Stimulated activated CD8-positive, alpha-beta memory T cell treated with anti-CD3 and anti-CD28 coated beads, Interleukin-4, amount 100 ng/mL, for 1 hour (primary cell): ENCODE measurements at regions not wholly inside any gene's neighbourhood (a gene's known extent, or its start where the extent isn't known, plus 50 kb on each side); places are given as distances from the start of the nearest gene placed in this dataset.

ENCODE experiments used
- DNase-seq, 2 donors: peaks; one replicate each; pipeline ENCODE4 v3.0.0-alpha.2; 2020; ENCODE audit warnings: low read depth in 2 of 2, low spot score in 1 of 2

DNA sequence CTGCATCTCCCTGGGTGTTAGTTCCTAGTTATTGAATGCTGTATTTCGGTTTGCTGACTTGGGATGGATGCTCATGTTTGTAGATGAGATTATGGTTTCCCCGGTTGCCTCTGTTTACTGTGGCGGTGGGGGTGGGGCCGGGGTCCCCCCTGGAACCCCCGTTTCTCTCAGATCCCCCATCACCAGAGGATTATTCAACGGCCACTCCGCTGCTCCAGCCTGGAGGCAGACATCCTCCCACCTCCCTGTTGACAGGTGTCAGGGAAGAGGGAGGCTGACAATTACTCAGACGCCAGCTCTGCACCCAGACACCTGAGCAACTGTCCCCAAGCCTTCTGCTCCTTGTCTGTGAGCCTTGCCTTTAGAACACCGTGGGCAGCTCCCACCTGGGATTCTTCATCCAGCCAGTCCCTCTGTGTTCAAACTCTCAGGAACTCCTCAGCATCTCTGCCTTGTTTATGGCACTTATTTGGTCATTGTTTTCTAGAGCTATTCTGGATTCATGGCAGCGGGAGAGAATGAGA is 95.9 kb upstream of the PRR20G start:
- no peak for DNase-seq

DNA sequence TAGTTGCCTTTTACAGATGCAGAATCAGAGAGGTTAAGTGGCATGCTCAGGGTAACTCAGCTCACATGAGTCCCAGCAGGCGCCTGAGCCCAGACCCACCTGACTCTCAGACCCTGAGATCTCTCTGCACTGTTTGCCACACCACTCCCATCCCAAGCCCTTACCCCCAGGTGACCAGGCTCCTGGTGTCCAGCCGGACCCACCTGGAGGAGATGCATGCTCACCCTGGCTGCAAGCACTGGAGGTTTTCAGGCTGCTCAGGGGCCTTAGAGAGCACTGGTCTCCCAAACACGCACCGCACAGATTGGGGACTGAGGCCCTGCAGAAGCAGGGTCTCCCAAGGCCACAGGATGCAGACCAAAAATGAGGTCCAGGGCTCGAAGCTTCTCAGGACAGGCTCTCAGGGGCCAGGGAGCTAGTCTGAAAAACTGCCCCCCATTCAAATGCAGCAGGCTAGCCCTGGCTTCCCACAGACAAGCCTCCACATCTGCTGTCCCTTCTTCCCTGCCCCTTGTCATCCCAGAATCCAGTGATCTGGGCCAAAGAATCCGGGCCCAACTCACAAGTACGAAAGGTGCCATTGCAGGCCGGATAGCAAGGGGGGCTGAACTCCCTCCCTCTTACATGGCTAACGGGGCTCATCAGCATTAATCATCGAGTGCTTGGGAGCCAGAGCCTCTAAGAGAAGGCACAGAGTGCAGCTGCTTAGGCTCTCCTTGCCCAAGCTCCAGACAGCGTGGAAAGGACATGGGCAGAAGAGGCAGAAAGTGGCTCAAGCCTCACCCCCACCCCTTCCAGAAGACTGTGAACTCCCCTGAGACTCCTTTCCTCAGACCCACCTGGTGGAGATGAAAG is 90.2 kb upstream of the PRR20G start:
- no peak for DNase-seq

DNA sequence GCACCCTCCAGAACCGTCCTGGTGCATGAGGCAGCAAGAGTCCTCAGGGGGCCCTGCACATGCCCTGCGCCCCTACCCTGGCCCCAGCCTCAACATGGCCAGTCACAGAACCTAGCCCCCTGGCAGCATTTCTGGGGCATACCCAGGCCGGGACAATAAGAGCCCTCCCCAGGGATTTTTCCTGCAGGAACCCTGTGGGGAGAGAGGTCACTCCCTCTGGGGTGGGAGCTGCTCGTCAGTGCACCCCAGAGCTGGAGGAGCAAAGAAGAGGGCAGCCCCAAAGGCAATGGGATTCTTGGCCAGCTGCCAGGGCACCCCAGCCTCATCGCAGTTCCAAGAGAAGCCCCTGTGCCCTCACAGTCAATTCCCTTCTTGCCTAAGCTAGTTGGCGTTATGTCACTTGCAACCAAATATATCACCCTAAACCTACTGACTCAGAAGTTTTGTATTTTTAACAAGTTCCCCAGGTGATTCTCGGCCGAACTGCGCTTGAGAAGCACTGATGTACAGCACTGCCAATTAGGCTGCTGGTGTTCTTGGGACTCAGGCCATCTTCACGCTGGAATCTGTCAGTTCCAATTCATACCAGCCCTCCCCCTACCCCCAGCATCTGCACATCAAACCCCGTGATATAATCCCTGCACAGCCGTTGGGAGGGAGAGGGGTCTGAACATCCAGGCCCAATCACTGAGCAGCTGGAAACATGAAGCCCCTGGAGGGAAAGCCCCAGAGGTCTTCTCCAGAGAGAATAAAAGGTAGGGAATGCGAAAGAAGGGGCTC is 87.5 kb upstream of the PRR20G start:
- DNase-seq = no peak

DNA sequence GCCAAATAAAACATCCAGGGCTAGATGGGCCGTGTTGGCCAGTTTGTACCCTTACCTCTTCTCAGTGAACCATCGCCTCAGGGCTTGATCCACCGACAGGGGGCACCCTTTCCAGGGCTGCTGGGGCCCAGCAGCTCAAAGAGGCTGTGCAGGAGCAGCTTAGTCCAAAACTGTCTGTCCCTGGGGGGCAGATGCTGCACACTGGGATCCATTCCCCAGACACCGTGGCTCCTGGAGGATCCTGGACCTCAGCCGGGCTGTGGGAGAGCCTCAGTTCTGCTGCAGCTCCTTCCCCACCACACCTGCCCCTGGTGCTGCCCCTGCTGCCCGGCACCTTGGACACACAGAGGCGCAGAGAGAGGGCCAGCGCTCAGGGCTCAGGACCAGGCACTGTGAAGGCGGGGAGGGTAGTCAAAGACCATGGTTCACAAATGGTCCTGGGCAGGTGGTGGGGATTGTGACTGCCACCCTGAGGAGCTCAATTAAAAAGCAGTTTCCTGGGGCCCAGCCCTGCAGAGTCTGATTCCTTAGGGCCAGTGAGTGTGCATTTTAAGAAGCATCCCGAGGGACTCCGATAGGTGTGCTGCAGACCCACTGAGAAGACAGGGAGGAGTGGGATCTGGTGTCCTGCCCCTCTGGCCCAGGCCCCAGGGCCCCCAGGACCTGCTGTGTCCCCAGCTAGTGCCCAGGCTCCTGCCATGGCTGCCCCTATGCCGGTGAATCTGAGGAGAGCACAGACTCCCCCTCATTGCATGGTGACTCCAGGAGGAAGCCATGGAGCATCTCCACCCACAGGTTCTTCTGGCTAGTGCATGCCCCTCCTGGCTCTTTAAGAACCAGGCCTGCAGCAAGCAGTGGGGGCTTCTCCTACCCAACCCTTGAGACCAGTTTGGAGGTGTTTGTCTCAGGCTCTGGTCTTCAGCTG is 86.5 kb upstream of the PRR20G start:
- no peak for DNase-seq

DNA sequence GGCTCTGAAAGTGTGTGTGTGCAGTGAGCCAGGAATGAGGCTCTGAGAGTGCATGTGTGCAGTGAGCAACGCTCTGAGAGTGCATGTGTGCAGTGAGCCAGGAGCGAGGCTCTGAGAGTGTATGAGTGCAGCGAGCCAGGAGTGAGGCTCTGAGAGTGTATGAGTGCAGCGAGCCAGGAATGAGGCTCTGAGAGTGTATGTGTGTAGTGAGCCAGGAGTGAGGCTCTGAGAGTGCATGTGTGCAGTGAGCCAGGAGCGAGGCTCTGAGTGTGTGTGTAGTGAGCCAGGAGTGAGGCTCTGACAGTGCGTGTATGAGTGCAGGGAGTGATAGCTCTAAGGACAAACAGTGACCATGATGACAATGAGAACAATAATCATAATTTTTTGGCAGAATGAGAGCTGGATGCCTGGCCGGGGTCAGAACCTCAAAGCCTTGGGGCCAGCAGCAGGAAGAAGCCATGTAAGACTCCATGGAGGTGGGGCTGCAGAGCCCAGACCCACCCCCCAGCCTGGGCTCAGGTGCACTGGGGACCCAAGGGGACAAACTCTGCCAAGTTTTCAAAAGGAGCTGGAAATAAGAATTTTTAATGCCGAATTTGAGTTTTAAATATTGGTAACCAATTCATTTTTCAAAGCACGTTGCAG is 85.7 kb upstream of the PRR20G start:
- DNase-seq = no peak

DNA sequence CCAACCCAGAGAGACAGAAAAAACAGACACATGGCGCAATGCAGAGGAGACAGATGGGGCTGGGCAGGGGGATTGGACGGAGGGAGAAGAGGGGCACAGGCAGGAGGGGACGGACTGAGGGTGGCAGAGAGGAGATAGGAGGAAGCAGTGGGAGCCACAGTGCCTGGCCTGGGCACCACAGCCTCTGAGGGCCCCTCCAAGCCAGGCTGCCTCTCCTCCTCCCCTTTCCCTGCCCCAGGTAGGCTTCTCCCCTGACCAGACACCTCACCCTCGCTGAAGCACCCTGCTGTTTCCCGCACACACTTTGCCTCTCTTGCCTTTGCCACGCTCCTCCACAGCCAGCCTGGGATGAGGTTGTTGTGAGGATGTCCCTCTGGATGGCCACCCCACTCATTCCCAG is 84.0 kb upstream of the PRR20G start:
- DNase-seq = no peak

DNA sequence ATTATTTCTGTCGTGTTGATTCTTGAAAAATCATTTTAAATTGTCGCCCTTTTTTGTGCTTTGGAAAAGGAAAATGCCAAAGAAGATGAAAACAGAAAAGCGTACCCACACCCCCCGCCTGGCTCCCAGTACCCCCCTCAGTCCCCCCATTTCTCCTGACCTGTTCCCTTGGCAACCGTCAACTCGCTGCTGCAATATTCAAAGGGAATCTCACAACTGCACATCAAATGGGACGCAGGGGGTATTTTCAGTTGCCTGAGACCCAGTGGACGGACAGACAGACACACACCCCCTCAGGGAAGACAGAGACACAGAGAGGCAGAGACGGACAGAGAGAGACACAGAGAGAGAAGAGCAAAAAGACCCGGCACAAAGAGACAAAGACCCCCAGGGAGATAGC is 83.5 kb upstream of the PRR20G start:
- no peak for DNase-seq

DNA sequence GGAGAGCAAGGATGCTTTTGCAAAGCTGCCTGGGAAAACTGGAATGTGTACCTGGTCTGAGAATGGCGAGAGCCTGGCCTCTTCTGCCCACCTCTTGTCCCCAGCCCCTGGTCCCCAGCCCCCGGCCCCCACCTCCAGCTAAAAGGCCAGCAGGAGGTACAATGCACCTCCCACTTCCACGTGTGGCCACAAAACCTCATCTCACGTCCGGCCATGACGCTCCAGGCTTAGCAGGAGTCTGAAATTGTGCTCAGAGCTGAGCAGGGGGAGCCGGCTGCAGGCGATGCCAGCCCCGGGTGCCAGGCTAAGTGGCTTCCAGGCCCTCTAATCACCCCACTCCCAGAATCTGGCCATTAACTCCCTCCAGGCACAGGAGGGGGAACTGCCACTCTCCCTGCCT is 83.1 kb upstream of the PRR20G start:
- DNase-seq = no peak

DNA sequence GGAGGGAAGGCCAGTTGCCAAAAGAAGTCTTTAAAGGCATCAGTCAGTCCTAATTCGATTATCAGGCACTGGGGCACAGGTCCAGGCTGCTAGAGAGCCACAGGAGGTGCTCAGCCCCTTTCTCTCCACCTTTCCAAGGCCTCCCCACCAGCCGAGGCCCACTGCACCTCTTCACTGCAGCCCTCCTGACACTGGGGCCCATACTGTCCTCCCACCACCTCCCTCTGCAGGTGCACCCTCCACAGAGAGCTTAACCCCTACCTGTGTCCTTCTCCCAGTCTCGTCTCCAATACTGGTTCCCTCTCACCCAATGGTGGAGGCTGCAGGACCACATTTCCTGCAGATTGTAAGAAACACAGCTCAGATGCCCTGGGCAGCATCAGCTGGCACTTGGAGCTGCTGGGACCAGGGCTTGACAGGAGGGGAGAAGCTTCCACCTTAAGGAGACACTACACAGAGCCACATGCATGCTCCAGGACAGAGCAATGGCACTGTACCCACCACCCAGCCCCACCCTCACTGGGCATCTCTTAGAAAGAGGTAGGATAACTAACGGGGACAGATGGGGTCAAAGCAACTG is 81.6 kb upstream of the PRR20G start:
- no peak for DNase-seq

DNA sequence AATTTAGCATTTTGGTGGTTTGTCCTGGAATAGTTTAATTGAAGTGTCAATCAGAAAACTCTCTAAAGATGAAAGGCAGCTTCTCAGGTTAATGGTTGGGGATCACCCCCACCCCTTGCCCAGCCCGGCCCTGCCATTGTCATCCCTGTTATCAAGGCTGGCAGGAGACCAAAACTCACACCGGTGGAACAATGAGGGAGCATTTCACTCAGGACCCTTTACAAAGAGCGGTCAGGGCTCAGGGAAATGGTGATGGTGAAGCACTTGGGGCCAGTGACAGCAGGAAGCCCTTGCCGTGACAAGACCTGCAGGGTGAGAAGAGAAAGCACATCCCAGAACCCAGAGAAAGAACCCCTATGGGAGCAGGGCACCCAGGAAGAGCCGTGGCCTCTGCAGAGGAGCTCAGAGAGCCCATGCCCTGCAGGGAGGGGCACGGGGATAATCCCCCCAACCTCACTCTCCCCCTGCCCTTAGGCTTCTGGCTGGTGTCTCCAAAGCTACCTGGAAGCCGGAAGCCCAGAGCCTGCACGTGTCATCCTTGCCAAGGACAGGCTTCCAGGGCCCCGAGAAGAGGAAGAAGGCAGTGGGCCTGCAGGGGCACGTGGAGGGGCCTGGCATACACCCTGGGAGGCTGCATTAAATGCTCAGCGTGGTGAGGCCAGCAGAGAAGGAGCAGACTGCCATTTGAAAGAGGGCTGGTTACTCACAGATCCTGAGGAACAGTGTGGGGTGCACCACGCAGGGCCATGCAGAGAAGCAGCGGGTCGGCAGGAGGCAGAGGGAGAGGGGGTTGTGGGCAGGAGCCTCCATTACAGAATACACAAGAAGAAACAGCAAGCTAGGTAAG is 80.6 kb upstream of the PRR20G start:
- DNase-seq = no peak

DNA sequence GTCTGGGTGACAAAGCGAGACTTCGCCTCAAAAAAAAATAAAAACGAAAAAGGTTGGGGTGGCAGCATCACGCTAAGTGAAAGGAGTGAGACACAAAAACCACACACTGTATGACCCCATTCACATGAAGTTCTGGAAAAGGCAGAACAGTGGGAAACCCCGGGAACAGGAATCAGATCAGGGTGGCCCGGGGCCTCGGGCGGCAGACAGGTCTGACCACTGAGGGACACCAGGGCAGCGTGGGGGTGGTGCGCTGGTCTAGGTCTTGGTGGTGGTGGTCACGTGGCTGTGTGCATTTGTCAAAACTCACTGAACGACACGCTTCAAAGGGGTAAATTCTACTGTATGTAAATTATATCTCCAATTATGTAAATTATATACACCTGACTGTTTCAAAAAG is 79.7 kb upstream of the PRR20G start:
- no peak for DNase-seq

DNA sequence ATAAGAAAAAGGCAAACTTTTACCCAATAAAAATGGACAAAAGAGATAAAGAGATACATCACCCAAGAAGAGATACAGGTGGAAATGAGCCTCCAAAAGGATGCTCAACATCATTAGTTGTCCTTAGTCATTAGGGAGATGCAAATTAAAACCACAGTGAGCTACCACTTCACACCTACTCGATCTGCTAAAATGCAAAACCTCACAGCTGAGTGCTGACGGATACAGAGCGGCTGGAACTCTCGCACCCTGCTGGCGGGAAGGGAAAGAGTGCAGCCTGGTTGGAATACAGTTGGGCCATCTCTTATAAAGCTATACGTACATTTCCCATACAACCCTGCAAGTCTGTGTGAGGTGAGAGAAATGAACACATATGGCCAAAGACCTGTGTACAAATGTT is 78.5 kb upstream of the PRR20G start:
- DNase-seq = no peak

DNA sequence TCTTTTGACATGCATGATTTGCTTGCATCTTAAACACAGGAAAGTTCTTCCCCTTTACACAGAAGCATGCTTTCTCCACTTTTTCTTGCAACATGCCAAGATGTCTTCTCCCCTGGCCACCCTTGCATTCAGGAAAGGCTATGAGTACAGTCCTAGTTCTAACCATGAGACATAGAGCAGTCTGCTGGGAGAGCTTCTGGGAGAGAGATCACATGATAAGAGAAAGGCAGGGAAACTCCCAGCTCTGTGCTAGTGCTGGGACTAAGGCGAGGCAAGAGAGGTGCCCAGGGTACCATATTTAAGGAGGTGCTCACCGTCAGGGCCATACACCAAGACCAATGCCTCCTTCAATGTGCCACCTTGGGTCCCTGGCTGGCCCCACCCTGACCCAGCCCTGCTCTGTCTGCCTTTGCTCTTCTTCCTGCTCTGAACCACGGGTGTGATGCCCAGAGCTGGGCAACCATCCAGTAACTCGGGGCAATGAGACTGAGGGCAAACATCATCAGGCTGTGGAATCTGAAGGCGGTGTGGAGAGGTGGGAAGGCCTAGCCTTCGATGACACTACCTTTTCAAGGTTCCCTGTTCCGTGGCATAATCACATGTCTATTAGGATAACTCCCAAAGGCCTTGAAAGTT is 77.4 kb upstream of the PRR20G start:
- no peak for DNase-seq

DNA sequence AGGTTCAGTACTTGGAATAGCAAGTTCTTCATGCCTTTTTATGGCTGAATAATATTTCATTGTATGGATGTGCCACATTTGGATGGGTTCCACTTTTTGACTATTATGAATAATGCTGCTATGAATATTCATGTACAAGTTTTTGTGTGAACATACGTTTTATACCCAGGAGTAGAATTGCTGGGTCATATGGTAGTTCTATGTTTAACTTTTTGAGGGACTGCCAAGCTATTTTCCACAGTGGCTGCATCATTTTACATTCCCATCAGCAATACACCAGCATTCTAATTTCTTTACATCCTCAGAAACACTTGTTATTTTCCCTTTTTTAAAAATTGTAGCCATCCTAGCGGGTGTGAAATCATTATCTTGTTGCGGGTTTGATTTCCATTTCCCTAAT is 76.0 kb upstream of the PRR20G start:
- DNase-seq = no peak

DNA sequence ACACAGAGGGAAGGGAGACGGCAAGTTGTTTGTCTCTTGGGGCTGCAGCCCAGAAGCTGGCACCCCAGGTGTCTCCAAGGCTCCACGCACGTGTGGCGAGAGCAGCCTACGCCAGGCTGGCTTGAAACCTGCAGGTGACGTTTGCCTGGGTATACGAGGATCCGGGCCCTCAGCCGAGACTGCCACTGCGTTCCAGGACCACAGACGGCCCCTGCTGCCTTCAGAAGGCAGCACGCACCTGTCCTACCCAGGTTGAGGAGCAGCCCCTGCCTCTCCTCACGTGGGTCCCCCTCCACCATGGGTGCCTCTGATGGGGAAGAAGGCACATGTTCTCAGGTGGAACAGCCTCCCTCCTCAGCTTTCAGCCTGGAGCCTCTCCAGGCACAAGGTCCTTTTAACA is 75.3 kb upstream of the PRR20G start:
- no peak for DNase-seq

DNA sequence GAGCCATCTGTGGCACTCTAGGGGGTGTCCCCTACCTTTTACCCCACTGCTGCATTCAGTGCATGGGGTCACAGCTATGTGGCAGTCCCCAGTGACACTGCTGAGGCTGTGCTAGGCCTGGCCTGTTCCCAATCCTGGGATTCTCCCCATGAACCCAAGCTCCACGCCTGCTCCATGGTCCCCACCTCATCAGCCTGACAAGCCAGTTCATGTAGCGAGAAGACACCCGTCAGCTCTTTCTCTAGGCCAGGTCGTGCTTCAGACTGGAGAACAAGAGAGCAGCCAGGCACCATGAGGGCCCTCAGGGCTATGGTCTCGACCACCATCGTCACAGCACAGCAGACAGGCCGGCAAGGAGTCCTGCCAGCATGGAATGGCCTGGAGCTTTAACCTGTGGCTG is 72.8 kb upstream of the PRR20G start:
- no peak for DNase-seq

DNA sequence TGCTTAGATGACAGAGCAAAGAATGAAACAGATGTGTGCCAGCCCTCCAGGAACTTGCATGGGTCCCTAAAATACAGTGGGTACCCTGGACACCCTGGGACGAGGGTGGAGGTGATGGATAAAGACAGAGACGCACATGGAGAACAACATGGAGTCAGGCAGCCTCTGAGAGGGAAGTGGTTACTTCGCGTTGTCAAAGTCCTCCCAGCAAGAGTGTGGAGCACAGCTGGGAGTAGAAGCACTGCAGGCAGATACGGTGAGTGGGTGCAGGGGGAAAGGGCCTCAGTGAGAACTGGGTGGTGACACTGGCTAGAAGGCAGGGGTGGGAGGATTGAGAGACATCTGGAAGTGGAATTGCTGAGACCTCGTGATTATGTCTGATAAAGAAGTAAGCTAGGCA is 70.8 kb upstream of the PRR20G start:
- no peak for DNase-seq

DNA sequence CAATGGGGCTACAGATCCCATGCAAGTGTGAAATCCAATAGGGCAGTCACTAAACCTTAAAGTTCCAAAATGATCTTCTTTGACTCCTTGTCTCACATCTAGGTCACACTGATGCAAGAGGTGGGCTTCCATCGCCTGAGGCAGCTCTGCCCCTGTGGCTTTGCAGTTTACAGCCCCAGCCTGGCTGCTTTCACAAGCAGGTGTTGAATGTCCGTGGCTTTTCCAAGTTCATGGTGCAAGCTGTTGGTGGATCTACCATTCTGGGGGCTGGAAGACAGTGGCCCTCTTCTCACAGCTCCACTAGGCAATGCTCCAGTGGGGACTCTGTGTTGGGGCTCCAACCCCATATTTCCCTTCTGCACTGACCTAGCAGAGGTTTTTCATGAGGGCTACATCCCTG is 68.5 kb upstream of the PRR20G start:
- DNase-seq = no peak

DNA sequence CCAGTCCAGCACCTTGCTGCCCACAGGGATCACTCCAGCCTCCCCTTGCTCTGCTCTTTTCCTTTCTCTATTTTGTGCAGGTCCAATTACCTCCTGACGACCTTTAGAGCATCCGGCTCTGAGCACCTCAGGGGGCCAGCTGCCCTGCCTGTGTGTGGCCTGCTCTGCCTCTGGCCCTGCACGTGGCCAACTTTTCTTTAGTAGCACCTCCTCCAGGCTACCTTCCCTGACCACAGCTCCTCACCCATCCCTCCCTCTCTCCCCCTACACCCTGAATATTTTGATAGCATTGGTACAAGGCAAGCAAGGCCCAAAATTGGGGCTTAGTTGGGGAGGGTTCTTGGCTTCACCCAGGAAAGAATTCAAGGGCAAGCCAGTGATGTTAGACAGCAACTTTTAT is 66.9 kb upstream of the PRR20G start:
- no peak for DNase-seq
